ENCODE measurements at regions not wholly inside any gene's neighbourhood (a gene's known extent, or its start where the extent isn't known, plus 50 kb on each side); places are given as distances from the start of the nearest gene placed in this dataset.

DNA sequence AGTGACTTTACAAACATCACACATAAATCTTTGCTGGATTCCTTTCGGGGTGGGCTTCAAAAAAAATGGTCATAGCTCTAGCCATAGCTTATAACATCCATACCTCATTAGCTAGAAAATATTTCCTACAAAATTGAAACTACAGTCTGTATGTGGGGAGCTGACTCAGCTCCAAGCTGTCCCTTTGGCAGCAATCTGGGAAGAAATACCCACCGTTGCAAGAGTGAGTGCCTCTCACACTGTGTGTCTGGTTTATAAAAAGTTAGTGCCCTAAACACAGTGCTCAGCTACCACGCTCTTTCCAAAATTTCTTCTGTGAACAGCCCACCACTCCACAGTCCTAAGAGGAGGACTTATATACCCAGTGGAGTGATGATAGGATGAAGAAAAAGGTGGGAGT is 170.1 kb downstream of the RBM43 start:
- Mint-ChIP-seq H3K36me3 (ENCODE audit: low read depth) (no peaks in the 10 kb centered on the region), H3K4me1 (ENCODE audit: low read depth) (no peaks in the 10 kb centered on the region), H3K4me3 (no peak overlapping the region), H3K9me3 (no peaks in the 10 kb centered on the region), H3K27ac (no peak overlapping the region), H3K27me3 (peaks cover 8% of the 10 kb centered on the region)
- DNase-seq = no peak
- intact Hi-C loops (cut with micrococcal nuclease) = no loop called here
- TF ChIP-seq, protein P1, sequence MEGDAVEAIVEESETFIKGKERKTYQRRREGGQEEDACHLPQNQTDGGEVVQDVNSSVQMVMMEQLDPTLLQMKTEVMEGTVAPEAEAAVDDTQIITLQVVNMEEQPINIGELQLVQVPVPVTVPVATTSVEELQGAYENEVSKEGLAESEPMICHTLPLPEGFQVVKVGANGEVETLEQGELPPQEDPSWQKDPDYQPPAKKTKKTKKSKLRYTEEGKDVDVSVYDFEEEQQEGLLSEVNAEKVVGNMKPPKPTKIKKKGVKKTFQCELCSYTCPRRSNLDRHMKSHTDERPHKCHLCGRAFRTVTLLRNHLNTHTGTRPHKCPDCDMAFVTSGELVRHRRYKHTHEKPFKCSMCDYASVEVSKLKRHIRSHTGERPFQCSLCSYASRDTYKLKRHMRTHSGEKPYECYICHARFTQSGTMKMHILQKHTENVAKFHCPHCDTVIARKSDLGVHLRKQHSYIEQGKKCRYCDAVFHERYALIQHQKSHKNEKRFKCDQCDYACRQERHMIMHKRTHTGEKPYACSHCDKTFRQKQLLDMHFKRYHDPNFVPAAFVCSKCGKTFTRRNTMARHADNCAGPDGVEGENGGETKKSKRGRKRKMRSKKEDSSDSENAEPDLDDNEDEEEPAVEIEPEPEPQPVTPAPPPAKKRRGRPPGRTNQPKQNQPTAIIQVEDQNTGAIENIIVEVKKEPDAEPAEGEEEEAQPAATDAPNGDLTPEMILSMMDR (IDR thresholded peaks at IDR 0.05) = no peak
- ChIA-PET POLR2A (no interaction called here), CTCF (no interaction called here)
- ATAC-seq = no peak

DNA sequence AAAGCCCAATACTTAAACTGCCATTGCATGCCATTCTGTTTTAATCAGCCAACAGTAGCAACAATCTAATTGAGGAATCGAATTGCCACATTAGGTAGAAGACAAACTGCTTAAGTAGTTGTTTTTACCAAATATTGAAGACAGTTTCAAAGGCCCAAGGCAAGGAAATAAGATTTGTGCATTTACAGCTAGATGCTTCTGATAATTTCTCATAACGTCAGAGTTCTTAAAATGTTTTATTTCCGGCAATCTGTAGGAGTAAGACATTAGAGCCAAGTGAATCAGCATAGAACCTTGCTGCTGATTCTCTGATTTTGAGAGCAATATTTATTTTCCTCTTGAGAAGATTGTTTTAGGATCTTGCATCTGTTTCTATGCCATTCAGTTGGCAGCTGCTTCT is 174.3 kb downstream of the RBM43 start:
- Mint-ChIP-seq H3K36me3 (ENCODE audit: low read depth) (no peaks in the 10 kb centered on the region), H3K9me3 (no peaks in the 10 kb centered on the region), H3K4me1 (ENCODE audit: low read depth) (no peaks in the 10 kb centered on the region), H3K4me3 (no peak overlapping the region), H3K27me3 (peaks cover 11% of the 10 kb centered on the region), H3K27ac (no peak overlapping the region)
- ATAC-seq (no peak), DNase-seq (no peak)
- POLR2A ChIA-PET = no interaction called here
- intact Hi-C loops (cut with micrococcal nuclease) = no loop called here
- CTCF ChIA-PET = no interaction called here
- TF ChIP-seq, protein P1 (IDR thresholded peaks at IDR 0.05) = no peak

DNA sequence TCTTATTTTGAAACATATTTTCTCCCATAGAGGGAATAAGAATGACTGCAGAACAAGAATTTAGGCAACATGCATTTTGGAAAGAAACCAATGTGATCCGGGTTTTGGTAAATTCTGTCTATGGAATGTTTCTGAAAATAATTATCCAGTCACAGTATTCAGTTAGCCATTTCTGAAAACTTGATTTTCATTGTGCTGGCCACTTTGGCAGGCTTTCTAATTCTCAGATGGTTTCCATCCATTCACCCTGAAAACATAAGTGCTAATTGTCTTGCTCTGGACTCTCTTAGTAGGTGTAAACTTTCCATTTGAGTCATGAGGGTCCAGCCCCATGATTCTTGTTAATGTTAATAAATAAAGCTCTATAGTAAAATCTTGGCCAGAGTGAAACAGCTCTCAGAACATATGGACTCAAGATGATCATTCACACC is 176.5 kb downstream of the RBM43 start:
- Mint-ChIP-seq H3K9me3 (no peaks in the 10 kb centered on the region), H3K36me3 (ENCODE audit: low read depth) (no peaks in the 10 kb centered on the region), H3K27ac (no peak overlapping the region), H3K4me1 (ENCODE audit: low read depth) (no peaks in the 10 kb centered on the region), H3K4me3 (no peak overlapping the region), H3K27me3 (peaks cover 6% of the 10 kb centered on the region)
- TF ChIP-seq, protein P1 (IDR thresholded peaks at IDR 0.05) = no peak
- ChIA-PET POLR2A (no interaction called here), CTCF (interaction anchor here (2.1 kb wide), 1 partner anchor 154 kb away, joined by 6 read pairs; no protein-coding TSS in a partner anchor)
- intact Hi-C loops (cut with micrococcal nuclease) = no loop called here
- ATAC-seq (no peak), DNase-seq (no peak)

DNA sequence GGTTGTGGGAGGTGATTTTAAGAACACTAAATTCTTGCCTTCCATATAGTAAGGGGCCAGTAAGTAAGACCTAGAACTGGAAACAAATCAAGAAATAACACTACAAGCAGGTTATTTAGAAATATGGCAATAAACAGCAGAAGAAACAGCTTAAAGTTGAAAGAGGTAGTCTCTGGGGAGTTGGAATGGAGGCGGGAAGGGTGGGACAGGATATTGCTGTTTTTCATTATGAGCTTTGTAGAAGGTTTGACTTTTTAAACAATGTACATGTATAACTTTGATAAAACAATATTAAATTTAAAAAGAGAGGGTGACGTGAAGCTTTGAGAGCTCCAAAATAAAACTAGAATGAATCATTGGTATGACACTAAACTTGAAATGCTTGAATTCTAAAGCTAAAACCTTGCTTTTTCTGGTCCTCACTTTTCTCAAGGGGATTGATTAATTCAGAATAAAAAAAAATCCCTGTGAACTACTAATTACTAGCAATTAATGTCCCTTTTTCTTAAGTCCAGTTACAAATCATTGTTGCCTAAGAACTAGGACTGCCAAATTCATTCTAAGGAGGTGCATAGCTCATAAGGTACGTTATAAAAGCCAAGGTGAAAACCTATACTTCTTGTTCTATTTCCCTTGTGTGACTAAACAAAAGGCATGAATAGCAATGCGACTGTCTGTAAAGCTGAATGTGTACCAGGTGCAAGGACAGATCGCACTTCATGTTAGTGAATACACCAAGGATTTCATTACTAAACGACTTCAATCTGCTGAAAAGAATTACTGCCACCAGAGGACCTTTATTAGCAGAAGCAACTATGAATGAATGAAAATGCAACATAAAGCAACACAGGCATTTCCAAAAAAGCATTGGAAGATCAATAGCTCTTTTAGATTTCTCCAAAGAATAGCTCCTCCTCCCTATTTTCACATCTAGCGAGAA is 177.5 kb downstream of the RBM43 start:
- POLR2A ChIA-PET = no interaction called here

DNA sequence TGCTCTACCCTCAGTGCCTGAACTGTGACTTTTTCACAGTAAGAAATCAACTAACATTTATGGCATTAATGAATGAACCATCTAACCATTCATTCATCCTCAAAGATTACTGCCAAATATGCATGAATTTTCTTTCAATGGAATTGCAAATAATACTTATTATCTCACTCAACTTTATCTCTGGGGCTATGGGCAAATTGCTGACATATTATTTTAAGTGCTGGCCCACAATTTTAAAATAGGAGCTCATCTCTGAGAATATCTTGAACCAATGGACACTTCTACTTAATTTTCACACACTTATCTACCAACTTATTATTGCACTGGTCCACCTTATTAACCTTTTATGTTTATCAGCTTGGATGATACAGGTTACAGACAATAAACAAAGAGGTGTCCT is 182.8 kb downstream of the RBM43 start:
- intact Hi-C loops (cut with micrococcal nuclease) = no loop called here
- ChIA-PET POLR2A (no interaction called here), CTCF (no interaction called here)
- Mint-ChIP-seq H3K4me3 (no peak overlapping the region), H3K27ac (no peak overlapping the region), H3K27me3 (peaks cover 10% of the 10 kb centered on the region), H3K4me1 (ENCODE audit: low read depth) (no peaks in the 10 kb centered on the region), H3K9me3 (peaks cover 10% of the 10 kb centered on the region), H3K36me3 (ENCODE audit: low read depth) (no peaks in the 10 kb centered on the region)
- TF ChIP-seq, protein P1 (IDR thresholded peaks at IDR 0.05) = no peak
- no peak for DNase-seq
- no peak for ATAC-seq

More for the DNA sequence above, 177.5 kb downstream of the RBM43 start:
- intact Hi-C loops (cut with micrococcal nuclease) = no loop called here
- Mint-ChIP-seq H3K27ac (no peak overlapping the region), H3K4me1 (ENCODE audit: low read depth) (no peaks in the 10 kb centered on the region), H3K9me3 (no peaks in the 10 kb centered on the region), H3K4me3 (no peak overlapping the region), H3K27me3 (peaks cover 6% of the 10 kb centered on the region), H3K36me3 (ENCODE audit: low read depth) (no peaks in the 10 kb centered on the region)
- DNase-seq (no peak), ATAC-seq (no peak)
- TF ChIP-seq, protein P1 (IDR thresholded peaks at IDR 0.05) = no peak
- CTCF ChIA-PET = interaction anchor here (0.9 to 2.1 kb wide), 3 partner anchors 9 to 155 kb away, joined by 3 to 6 read pairs (median 3); no protein-coding TSS in a partner anchor
